Stimulated activated CD4-positive, alpha-beta T cell treated with anti-CD3 and anti-CD28 coated beads, TNF-alpha, amount 100 ng/mL, for 24 hours (primary cell): ENCODE measurements at regions not wholly inside any gene's neighbourhood (a gene's known extent, or its start where the extent isn't known, plus 50 kb on each side); places are given as distances from the start of the nearest gene placed in this dataset.

Experiments used
- DNase-seq, 3 experiments: peaks; one replicate each; pipeline ENCODE4 v3.0.0-alpha.2; 2020; ENCODE audit warnings: low read depth in 3 of 3

- no peak for DNase-seq
These were observed 265.6 kb upstream of the RGS6 start for GRCh38 chr14:71666571-71667145.

GRCh38 chr14:71668186-71668912 lies 263.9 kb upstream of the RGS6 start:
- DNase-seq = no peak

- DNase-seq = no peak
These were observed 259.6 kb upstream of the RGS6 start for GRCh38 chr14:71672596-71672995.

- no peak for DNase-seq
These were observed 256.9 kb upstream of the RGS6 start for GRCh38 chr14:71675126-71675899.

- no peak for DNase-seq
These were observed 256.3 kb upstream of the RGS6 start for GRCh38 chr14:71675900-71676287.

- DNase-seq = no peak
These were observed 251.4 kb upstream of the RGS6 start for GRCh38 chr14:71680736-71681387.

- DNase-seq = no peak
These were observed 249.9 kb upstream of the RGS6 start for GRCh38 chr14:71682337-71682736.

GRCh38 chr14:71684323-71684722 lies 247.9 kb upstream of the RGS6 start:
- no peak for DNase-seq

GRCh38 chr14:71686677-71687076 lies 245.6 kb upstream of the RGS6 start:
- DNase-seq = no peak

- DNase-seq = no peak
These were observed 244.9 kb upstream of the RGS6 start for GRCh38 chr14:71687166-71687831.

- no peak for DNase-seq
These were observed 243.7 kb upstream of the RGS6 start for GRCh38 chr14:71688576-71688975.

- no peak for DNase-seq
These were observed 241.8 kb upstream of the RGS6 start for GRCh38 chr14:71690478-71690877.

- DNase-seq = no peak
These were observed 239.7 kb upstream of the RGS6 start for GRCh38 chr14:71692496-71692895.

GRCh38 chr14:71693381-71693780 lies 238.8 kb upstream of the RGS6 start:
- DNase-seq = no peak

GRCh38 chr14:71694591-71695530 lies 237.4 kb upstream of the RGS6 start:
- no peak for DNase-seq

GRCh38 chr14:71695611-71696350 lies 236.4 kb upstream of the RGS6 start:
- no peak for DNase-seq

GRCh38 chr14:71698027-71698426 lies 234.2 kb upstream of the RGS6 start:
- DNase-seq = no peak

GRCh38 chr14:71698673-71699072 lies 233.6 kb upstream of the RGS6 start:
- no peak for DNase-seq

- no peak for DNase-seq
These were observed 230.2 kb upstream of the RGS6 start for GRCh38 chr14:71701990-71702389.

- no peak for DNase-seq
These were observed 229.4 kb upstream of the RGS6 start for GRCh38 chr14:71702786-71703185.
